K562 (cell line): ENCODE measurements at regions not wholly inside any gene's neighbourhood (a gene's known extent, or its start where the extent isn't known, plus 50 kb on each side); places are given as distances from the start of the nearest gene placed in this dataset.

ENCODE experiments used
- ATAC-seq: fragments of 200-7000 bp; cut with Tn5 transposase; 3 replicates; pipeline ENCODE4 v1.9.1; 2020; ENCODE audit warnings: moderate library complexity
- BruUV-seq: library from RNA; stranded (reverse); fragments of 400-500 nt; replicated peaks from 2 replicates; lab custom pipeline; 2021; lab: Mats Ljungman, UMichigan
- CTCF ChIA-PET: fragments of 300-600 bp; formaldehyde crosslinking; extraction: SDS; loops from one replicate; lab custom pipeline; 2021; ENCODE audit warnings: low intra/inter-chr PET ratio; lab: Yijun Ruan, JAX
- POLR2A ChIA-PET: fragments of 300-600, 350-650 bp; sonication (Branson Sonifier 250); formaldehyde crosslinking; extraction: SDS; loops from one replicate; lab custom pipeline; 2021; ENCODE audit warnings: antibody characterized with exemption, inconsistent platforms; lab: Yijun Ruan, JAX
- DNase-seq, 4 experiments: peaks; one replicate each; pipeline versions ENCODE4 v3.0.0 to v3.0.0-alpha.2; 2011 to 2018; ENCODE audit warnings: low spot score in 3 of 4, mixed read lengths in 3 of 4; ENCODE audit errors: extremely low read depth in 1 of 4
- FAIRE-seq: peaks from 2 replicates; lab custom pipeline; 2011; peaks lifted over from hg19 to GRCh38; lab: Jason Lieb, UNC
- H2AFZ ChIP-seq: 2 replicates; pipeline ENCODE4 v1.6.0; 2011; ENCODE audit warnings: low read depth, low read length, control low read depth, inconsistent platforms
- H3K27ac ChIP-seq: fragments of 200-600 bp; 3 replicates; pipeline ENCODE4 v1.8.0; 2011; ENCODE audit warnings: low read depth, mild to moderate bottlenecking, control low read depth, inconsistent platforms, low read length, moderate library complexity, mixed read lengths; ENCODE audit errors: extremely low read depth
- H3K27me3 ChIP-seq, 2 experiments: fragments of 300-600 bp in 1 of 2; 2 replicates in 1 of 2; 3 replicates in 1 of 2; pipeline versions ENCODE4 v1.6.0 to v1.8.0; 2011; ENCODE audit warnings: inconsistent platforms in 2 of 2, low read length in 2 of 2, mild to moderate bottlenecking in 1 of 2, mixed read lengths in 1 of 2, moderate library complexity in 1 of 2; ENCODE audit not compliant: control insufficient read depth in 2 of 2, insufficient read depth in 2 of 2
- H3K36me3 ChIP-seq: fragments of 300-600 bp; 3 replicates; pipeline ENCODE4 v1.8.0; 2011; ENCODE audit warnings: mild to moderate bottlenecking, low read length, inconsistent platforms; ENCODE audit not compliant: control insufficient read depth, insufficient read depth
- H3K4me1 ChIP-seq, 2 experiments: fragments of 200-600 bp in 1 of 2; replicated peaks in 1 of 2; 2 replicates in 1 of 2; 3 replicates in 1 of 2; pipeline versions ENCODE4 v1.5.1 to v1.8.0; 2011; ENCODE audit warnings: inconsistent platforms in 2 of 2, low read length in 2 of 2, mild to moderate bottlenecking in 1 of 2, mixed read lengths in 1 of 2, moderate library complexity in 1 of 2; ENCODE audit not compliant: control insufficient read depth in 2 of 2, insufficient read depth in 2 of 2
- H3K4me2 ChIP-seq: 2 replicates; pipeline ENCODE4 v1.6.1; 2011; ENCODE audit warnings: low read length, control low read depth, inconsistent platforms, mixed read lengths; ENCODE audit not compliant: insufficient read depth
- H3K4me3 ChIP-seq: fragments of 200-600 bp; sonication (generic), shearing (Covaris generic); 2 replicates; pipeline ENCODE4 v1.5.1; 2016; ENCODE audit warnings: control low read depth, inconsistent platforms
- H3K79me2 ChIP-seq: fragments of 200-600 bp; 3 replicates; pipeline ENCODE4 v1.8.0; 2011; ENCODE audit warnings: low read length, inconsistent platforms; ENCODE audit not compliant: control insufficient read depth, insufficient read depth
- H3K9ac ChIP-seq, 2 experiments: 2 replicates each; pipeline versions ENCODE4 v1.6.0 to v1.6.1; 2011; ENCODE audit warnings: low read depth in 2 of 2, low read length in 2 of 2, control low read depth in 1 of 2, inconsistent platforms in 1 of 2, mild to moderate bottlenecking in 1 of 2, mixed read lengths in 1 of 2; ENCODE audit not compliant: insufficient read depth in 1 of 2
- H3K9me1 ChIP-seq: one replicate; pipeline ENCODE4 v1.6.0; 2011; ENCODE audit warnings: inconsistent platforms, mild to moderate bottlenecking, low read length, moderate library complexity; ENCODE audit not compliant: control insufficient read depth, insufficient read depth
- H3K9me3 ChIP-seq: replicated peaks from 2 replicates; pipeline ENCODE4 v1.5.1; 2011; ENCODE audit warnings: low read depth, low read length, inconsistent platforms; ENCODE audit not compliant: control insufficient read depth, insufficient read depth
- H4K20me1 ChIP-seq: replicated peaks from 2 replicates; pipeline ENCODE4 v1.6.1; 2011; ENCODE audit warnings: low read length, inconsistent platforms, mixed read lengths; ENCODE audit not compliant: control insufficient read depth, insufficient read depth
- BMI1 ChIP-seq: fragments of 150-350 bp; IDR thresholded peaks from 2 replicates; pipeline ENCODE4 v1.6.1; 2014; ENCODE audit warnings: low read length
- BRD9 ChIP-seq: fragments of 450-650 bp; IDR thresholded peaks from 2 replicates; pipeline ENCODE4 v1.6.1; 2018; ENCODE audit warnings: low read depth; ENCODE audit not compliant: partially characterized antibody
- CBFA2T2 ChIP-seq: fragments of 450-650 bp; conservative IDR thresholded peaks from 2 replicates; pipeline ENCODE4 v1.6.1; 2017; ENCODE audit warnings: mild to moderate bottlenecking
- ELF2 ChIP-seq: fragments of 250-450 bp; sonication (Bioruptor Pico); IDR thresholded peaks from 2 replicates; pipeline ENCODE4 v1.5.0; 2021; ENCODE audit warnings: mild to moderate bottlenecking
- EP300 ChIP-seq: IDR thresholded peaks from 2 replicates; pipeline ENCODE4 v1.6.1; 2012; ENCODE audit warnings: low read length, improper control_type of control experiment
- KLF13 ChIP-seq: fragments of 450-650 bp; IDR thresholded peaks from 2 replicates; pipeline ENCODE4 v1.6.1; 2016; ENCODE audit warnings: missing genetic modification characterization, low read depth, mild to moderate bottlenecking, missing compliant biosample characterization, moderate library complexity, borderline replicate concordance
- MYNN ChIP-seq, 2 experiments: sonication (generic); formaldehyde crosslinking in 1 of 2; IDR thresholded peaks; 2 replicates each; pipeline versions ENCODE4 v1.5.0 to v1.6.1; 2016 to 2020; ENCODE audit warnings: antibody characterized with exemption in 1 of 2, missing genetic modification reagents in 1 of 2
- NCOA4 ChIP-seq: fragments of 450-650 bp; IDR thresholded peaks from 2 replicates; pipeline ENCODE4 v1.6.1; 2018; ENCODE audit warnings: mild to moderate bottlenecking; ENCODE audit not compliant: partially characterized antibody
- NR2F6 ChIP-seq: fragments of 450-650 bp; formaldehyde crosslinking; IDR thresholded peaks from 2 replicates; pipeline ENCODE4 v1.4.0; 2020; ENCODE audit warnings: mild to moderate bottlenecking
- NRF1 ChIP-seq, 2 experiments: fragments of 450-650 bp; IDR thresholded peaks in 1 of 2; conservative IDR thresholded peaks in 1 of 2; 2 replicates each; pipeline ENCODE4 v1.6.1; 2014; ENCODE audit warnings: mild to moderate bottlenecking in 2 of 2
- POLR3A ChIP-seq: IDR thresholded peaks from 2 replicates; pipeline ENCODE4 v1.6.1; 2011; ENCODE audit warnings: borderline replicate concordance, mild to moderate bottlenecking, moderate library complexity; ENCODE audit not compliant: insufficient read length, insufficient read depth; ENCODE audit errors: extremely low read depth
- RAD51 ChIP-seq: fragments of 450-650 bp; IDR thresholded peaks from 2 replicates; pipeline ENCODE4 v1.7.1; 2016; ENCODE audit warnings: low read depth, mild to moderate bottlenecking, borderline replicate concordance
- RB1 ChIP-seq: fragments of 450-650 bp; IDR thresholded peaks from 2 replicates; pipeline ENCODE4 v1.6.1; 2017; ENCODE audit warnings: low read depth, mild to moderate bottlenecking
- SRSF3 ChIP-seq: fragments of 200-400 bp; formaldehyde crosslinking; IDR thresholded peaks from 2 replicates; pipeline ENCODE4 v1.6.1; 2016; ENCODE audit warnings: mild to moderate bottlenecking, low read length, moderate library complexity; ENCODE audit not compliant: insufficient read depth
- TEAD2 ChIP-seq: fragments of 450-650 bp; IDR thresholded peaks from 2 replicates; pipeline ENCODE4 v1.6.1; 2016; ENCODE audit warnings: missing genetic modification characterization, control low read depth, missing compliant biosample characterization
- ZNF445 ChIP-seq: fragments of 250-450 bp; sonication (Bioruptor Pico); IDR thresholded peaks from 2 replicates; pipeline ENCODE4 v1.4.0; 2020; ENCODE audit warnings: low read depth, mild to moderate bottlenecking, moderate library complexity
- ZNF551 ChIP-seq: fragments of 250-450 bp; sonication (Bioruptor Pico); IDR thresholded peaks from 2 replicates; pipeline ENCODE4 v1.5.0; 2021; ENCODE audit warnings: mild to moderate bottlenecking, moderate library complexity
- in situ Hi-C: fragments of 300-500 bp; cut with MboI; formaldehyde crosslinking; loops from 4 replicates; pipeline ENCODE4 v1.15.0; 2018; ENCODE audit warnings: inconsistent platforms, mixed read lengths
- intact Hi-C: fragments of 100-400 bp; cut with micrococcal nuclease; formaldehyde crosslinking; loops from 2 replicates; pipeline ENCODE4 v1.14.2; 2022
- TF ChIP-seq, protein P1 (sequence below): fragments of 450-650 bp; IDR thresholded peaks from 2 replicates; pipeline ENCODE4 v1.6.1; 2017; ENCODE audit warnings: mild to moderate bottlenecking, moderate library complexity
- TF ChIP-seq, protein P2 (sequence below): fragments of 250-450 bp; sonication (Bioruptor Pico); IDR thresholded peaks from 2 replicates; pipeline ENCODE4 v1.8.0; 2021; ENCODE audit warnings: moderate library complexity, mild to moderate bottlenecking, inconsistent platforms

DNA sequence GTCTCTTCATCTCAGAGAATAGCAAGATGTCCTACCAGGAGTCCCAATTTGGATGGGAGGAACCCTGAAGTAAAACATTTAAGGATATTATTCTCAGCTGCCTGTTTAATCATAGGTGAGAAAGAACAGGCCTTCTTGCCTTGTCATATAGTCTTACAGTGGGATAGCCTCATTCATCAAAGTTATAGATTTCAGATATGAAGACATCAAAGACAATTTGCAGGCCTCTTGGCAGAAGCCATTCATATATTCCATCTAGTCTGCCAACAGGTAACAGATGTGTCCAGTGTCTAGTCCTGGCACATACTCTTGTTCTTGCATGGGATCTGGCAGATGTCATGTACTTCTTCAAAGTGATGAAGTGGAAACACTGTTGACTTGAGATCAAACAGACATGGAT is 601.3 kb upstream of the GHITM start:
- ChIA-PET POLR2A (no interaction called here), CTCF (no interaction called here)
- no peak for TF ChIP-seq BRD9
- TF ChIP-seq ZNF445: no peak
- no peak for TF ChIP-seq KLF13
- no peak for TF ChIP-seq POLR3A
- no peak for TF ChIP-seq EP300
- no peak for TF ChIP-seq MYNN (IDR thresholded peaks at IDR 0.05)
- no peak for TF ChIP-seq MYNN (CRISPR knock-in tag; IDR thresholded peaks at IDR 0.05)
- TF ChIP-seq, protein P1, sequence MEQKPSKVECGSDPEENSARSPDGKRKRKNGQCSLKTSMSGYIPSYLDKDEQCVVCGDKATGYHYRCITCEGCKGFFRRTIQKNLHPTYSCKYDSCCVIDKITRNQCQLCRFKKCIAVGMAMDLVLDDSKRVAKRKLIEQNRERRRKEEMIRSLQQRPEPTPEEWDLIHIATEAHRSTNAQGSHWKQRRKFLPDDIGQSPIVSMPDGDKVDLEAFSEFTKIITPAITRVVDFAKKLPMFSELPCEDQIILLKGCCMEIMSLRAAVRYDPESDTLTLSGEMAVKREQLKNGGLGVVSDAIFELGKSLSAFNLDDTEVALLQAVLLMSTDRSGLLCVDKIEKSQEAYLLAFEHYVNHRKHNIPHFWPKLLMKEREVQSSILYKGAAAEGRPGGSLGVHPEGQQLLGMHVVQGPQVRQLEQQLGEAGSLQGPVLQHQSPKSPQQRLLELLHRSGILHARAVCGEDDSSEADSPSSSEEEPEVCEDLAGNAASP: no peak
- no peak for TF ChIP-seq ZNF551
- no peak for TF ChIP-seq CBFA2T2
- no peak for TF ChIP-seq BMI1
- TF ChIP-seq ELF2 (CRISPR knock-in tag): no peak
- no peak for TF ChIP-seq SRSF3
- no peak for TF ChIP-seq NRF1 (conservative IDR thresholded peaks at IDR 0.05 in 1 of 2, IDR thresholded peaks at IDR 0.05 in 1 of 2)
- no peak for TF ChIP-seq NCOA4
- TF ChIP-seq, protein P2, sequence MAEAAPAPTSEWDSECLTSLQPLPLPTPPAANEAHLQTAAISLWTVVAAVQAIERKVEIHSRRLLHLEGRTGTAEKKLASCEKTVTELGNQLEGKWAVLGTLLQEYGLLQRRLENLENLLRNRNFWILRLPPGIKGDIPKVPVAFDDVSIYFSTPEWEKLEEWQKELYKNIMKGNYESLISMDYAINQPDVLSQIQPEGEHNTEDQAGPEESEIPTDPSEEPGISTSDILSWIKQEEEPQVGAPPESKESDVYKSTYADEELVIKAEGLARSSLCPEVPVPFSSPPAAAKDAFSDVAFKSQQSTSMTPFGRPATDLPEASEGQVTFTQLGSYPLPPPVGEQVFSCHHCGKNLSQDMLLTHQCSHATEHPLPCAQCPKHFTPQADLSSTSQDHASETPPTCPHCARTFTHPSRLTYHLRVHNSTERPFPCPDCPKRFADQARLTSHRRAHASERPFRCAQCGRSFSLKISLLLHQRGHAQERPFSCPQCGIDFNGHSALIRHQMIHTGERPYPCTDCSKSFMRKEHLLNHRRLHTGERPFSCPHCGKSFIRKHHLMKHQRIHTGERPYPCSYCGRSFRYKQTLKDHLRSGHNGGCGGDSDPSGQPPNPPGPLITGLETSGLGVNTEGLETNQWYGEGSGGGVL (CRISPR knock-in tag): no peak
- no peak for TF ChIP-seq RB1
- TF ChIP-seq NR2F6 (CRISPR knock-in tag): no peak
- no peak for TF ChIP-seq RAD51
- no peak for TF ChIP-seq TEAD2 (tag)
- DNase-seq: no peak
- in situ Hi-C loops (no loop called here), intact Hi-C loops (no loop called here)
- Histone ChIP-seq H3K4me2 (no peak overlapping the region), H4K20me1 (no peaks in the 10 kb centered on the region), H3K4me3 (no peak overlapping the region), H2AFZ (no peak overlapping the region), H3K9ac (no peak overlapping the region), H3K27ac (no peak overlapping the region), H3K4me1 (no peaks in the 10 kb centered on the region), H3K27me3 (no peaks in the 10 kb centered on the region), H3K9me3 (no peaks in the 10 kb centered on the region), H3K9me1 (no peaks in the 10 kb centered on the region), H3K36me3 (no peaks in the 10 kb centered on the region), H3K79me2 (no peaks in the 10 kb centered on the region)
- BruUV-seq: no TSS peak
- no peak for FAIRE-seq
- no peak for ATAC-seq
